ENCODE measurements at regions not wholly inside any gene's neighbourhood (a gene's known extent, or its start where the extent isn't known, plus 50 kb on each side); places are given as distances from the start of the nearest gene placed in this dataset.

- Histone ChIP-seq H3K27me3 (ENCODE audit: insufficient read depth, low read depth, severe bottlenecking) (no peaks in the 10 kb centered on the region), H3K9me3 (ENCODE audit: severe bottlenecking) (no peaks in the 10 kb centered on the region), H3K4me3 (ENCODE audit: low read depth, low read length) (no peak overlapping the region), H3K36me3 (no peaks in the 10 kb centered on the region), H3K27ac (no peak overlapping the region)
- no peak for TF ChIP-seq CTCF (IDR thresholded peaks at IDR 0.05; ENCODE audit: low read depth, low read length)
- DNase-seq = no peak
Observed at GRCh38 chr3:154783521-154783931, 296.6 kb upstream of the MME start.

DNA sequence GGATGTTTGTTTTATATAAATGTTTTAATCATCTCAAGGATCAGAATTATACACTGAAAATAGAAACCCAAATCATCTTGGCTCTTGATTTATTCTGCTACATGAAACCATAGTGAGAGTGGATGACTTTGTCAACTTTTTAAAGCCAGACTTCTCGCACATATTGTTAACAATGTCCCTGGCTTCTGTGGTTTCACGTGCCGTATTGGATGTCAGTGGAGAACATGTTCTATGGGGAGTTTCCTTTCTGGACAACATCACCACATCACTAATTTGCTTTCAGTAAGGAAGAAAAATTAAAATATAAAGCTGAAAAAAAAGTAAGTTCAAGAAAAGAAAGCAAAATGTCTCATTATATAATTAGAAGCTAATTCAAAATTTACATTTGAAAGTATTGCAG, 297.1 kb upstream of the MME start:
- no peaks in the 10 kb centered on the region for H3K27me3 ChIP-seq (ENCODE audit: insufficient read depth, low read depth, severe bottlenecking)
- H3K9me3 ChIP-seq (ENCODE audit: severe bottlenecking) = no peaks in the 10 kb centered on the region
- no peak for TF ChIP-seq CTCF (IDR thresholded peaks at IDR 0.05; ENCODE audit: low read depth, low read length)
- H3K36me3 ChIP-seq = no peaks in the 10 kb centered on the region
- no peak for DNase-seq
- H3K4me3 ChIP-seq (ENCODE audit: low read depth, low read length) = no peak overlapping the region
- H3K27ac ChIP-seq = no peak overlapping the region

DNA sequence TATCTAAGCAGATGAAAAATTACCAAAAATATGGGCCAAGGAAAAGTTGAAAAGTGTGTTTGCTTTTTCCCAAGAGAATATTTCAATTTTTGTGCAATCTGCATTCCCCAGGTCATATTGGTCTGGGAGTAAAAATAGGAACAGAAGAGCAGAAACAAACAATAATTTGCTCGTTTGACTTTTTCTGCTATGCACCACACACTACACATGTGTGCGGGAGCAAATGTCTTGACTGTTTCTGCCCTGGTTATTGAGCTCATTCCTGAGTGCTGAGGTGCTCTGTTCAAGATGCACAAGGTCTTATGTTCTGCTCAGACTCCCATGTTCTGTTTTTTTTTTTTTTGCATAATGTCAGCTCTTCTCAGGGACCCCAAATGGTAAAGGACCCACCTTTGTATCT, 298.0 kb upstream of the MME start:
- Histone ChIP-seq H3K36me3 (no peaks in the 10 kb centered on the region), H3K4me3 (ENCODE audit: low read depth, low read length) (no peak overlapping the region), H3K27ac (no peak overlapping the region), H3K27me3 (ENCODE audit: insufficient read depth, low read depth, severe bottlenecking) (no peaks in the 10 kb centered on the region), H3K9me3 (ENCODE audit: severe bottlenecking) (no peaks in the 10 kb centered on the region)
- no peak for DNase-seq
- no peak for TF ChIP-seq CTCF (IDR thresholded peaks at IDR 0.05; ENCODE audit: low read depth, low read length)

GRCh38 chr3:154781595-154781994, 298.5 kb upstream of the MME start:
- no peak for DNase-seq
- H3K9me3 ChIP-seq (ENCODE audit: severe bottlenecking) = no peaks in the 10 kb centered on the region
- no peak for TF ChIP-seq CTCF (IDR thresholded peaks at IDR 0.05; ENCODE audit: low read depth, low read length)
- no peak overlapping the region for H3K4me3 ChIP-seq (ENCODE audit: low read depth, low read length)
- no peaks in the 10 kb centered on the region for H3K36me3 ChIP-seq
- no peak overlapping the region for H3K27ac ChIP-seq
- no peaks in the 10 kb centered on the region for H3K27me3 ChIP-seq (ENCODE audit: insufficient read depth, low read depth, severe bottlenecking)

- H3K27ac ChIP-seq = no peak overlapping the region
- H3K36me3 ChIP-seq = no peaks in the 10 kb centered on the region
- H3K27me3 ChIP-seq (ENCODE audit: insufficient read depth, low read depth, severe bottlenecking) = no peaks in the 10 kb centered on the region
- H3K4me3 ChIP-seq (ENCODE audit: low read depth, low read length) = no peak overlapping the region
- H3K9me3 ChIP-seq (ENCODE audit: severe bottlenecking) = no peaks in the 10 kb centered on the region
- TF ChIP-seq CTCF (IDR thresholded peaks at IDR 0.05; ENCODE audit: low read depth, low read length) = no peak
- DNase-seq = no peak
Observed at GRCh38 chr3:154780263-154780662, 299.9 kb upstream of the MME start.

- Histone ChIP-seq H3K9me3 (ENCODE audit: severe bottlenecking) (no peaks in the 10 kb centered on the region), H3K27me3 (ENCODE audit: insufficient read depth, low read depth, severe bottlenecking) (no peaks in the 10 kb centered on the region), H3K4me3 (ENCODE audit: low read depth, low read length) (no peak overlapping the region), H3K36me3 (no peaks in the 10 kb centered on the region), H3K27ac (no peak overlapping the region)
- TF ChIP-seq CTCF (IDR thresholded peaks at IDR 0.05; ENCODE audit: low read depth, low read length) = no peak
- no peak for DNase-seq
Observed at GRCh38 chr3:154779571-154779970, 300.5 kb upstream of the MME start.
